Nephron progenitor cell (in vitro differentiated cells): ENCODE measurements at regions not wholly inside any gene's neighbourhood (a gene's known extent, or its start where the extent isn't known, plus 50 kb on each side); places are given as distances from the start of the nearest gene placed in this dataset.
"Not testable (repeated sequence)": the region's sequence is repeated elsewhere in the genome, so short reads cannot be mapped to it uniquely, and the experiment has no call there.

Experiments used
- DNase-seq: peaks from one replicate; pipeline ENCODE4 v3.0.0; 2021
- H3K27ac Mint-ChIP-seq: 2 replicates; pipeline ENCODE4 v1.8.0; 2021; ENCODE audit warnings: mild to moderate bottlenecking, moderate library complexity, mixed read lengths
- H3K27me3 Mint-ChIP-seq: 2 replicates; pipeline ENCODE4 v1.8.0; 2021; ENCODE audit warnings: mild to moderate bottlenecking, low read depth, mixed read lengths; ENCODE audit not compliant: poor library complexity
- H3K36me3 Mint-ChIP-seq: 2 replicates; pipeline ENCODE4 v1.8.0; 2021; ENCODE audit warnings: low read depth, mixed read lengths
- H3K4me1 Mint-ChIP-seq: 2 replicates; pipeline ENCODE4 v1.8.0; 2021; ENCODE audit warnings: mixed read lengths
- H3K4me3 Mint-ChIP-seq: 2 replicates; pipeline ENCODE4 v1.8.0; 2021; ENCODE audit warnings: mild to moderate bottlenecking, moderate library complexity, mixed read lengths
- H3K9me3 Mint-ChIP-seq: 2 replicates; pipeline ENCODE4 v1.8.0; 2021; ENCODE audit warnings: mild to moderate bottlenecking, moderate library complexity, mixed read lengths
- CTCF ChIP-seq: fragments of 200-600 bp; sonication (generic); IDR thresholded peaks from 2 replicates; pipeline ENCODE4 v1.5.0; 2021; ENCODE audit warnings: antibody characterized with exemption

- Mint-ChIP-seq H3K36me3 (peaks cover 29% of the 10 kb centered on the region), H3K4me1 (peaks cover 4% of the 10 kb centered on the region), H3K27me3 (peaks cover 3% of the 10 kb centered on the region), H3K27ac (no peak overlapping the region), H3K9me3 (peaks cover 48% of the 10 kb centered on the region), H3K4me3 (no peak overlapping the region)
- no peak for DNase-seq
- no peak for TF ChIP-seq CTCF
Observed at GRCh38 chr7:51545131-51545530, 228.5 kb upstream of the COBL start.

DNA sequence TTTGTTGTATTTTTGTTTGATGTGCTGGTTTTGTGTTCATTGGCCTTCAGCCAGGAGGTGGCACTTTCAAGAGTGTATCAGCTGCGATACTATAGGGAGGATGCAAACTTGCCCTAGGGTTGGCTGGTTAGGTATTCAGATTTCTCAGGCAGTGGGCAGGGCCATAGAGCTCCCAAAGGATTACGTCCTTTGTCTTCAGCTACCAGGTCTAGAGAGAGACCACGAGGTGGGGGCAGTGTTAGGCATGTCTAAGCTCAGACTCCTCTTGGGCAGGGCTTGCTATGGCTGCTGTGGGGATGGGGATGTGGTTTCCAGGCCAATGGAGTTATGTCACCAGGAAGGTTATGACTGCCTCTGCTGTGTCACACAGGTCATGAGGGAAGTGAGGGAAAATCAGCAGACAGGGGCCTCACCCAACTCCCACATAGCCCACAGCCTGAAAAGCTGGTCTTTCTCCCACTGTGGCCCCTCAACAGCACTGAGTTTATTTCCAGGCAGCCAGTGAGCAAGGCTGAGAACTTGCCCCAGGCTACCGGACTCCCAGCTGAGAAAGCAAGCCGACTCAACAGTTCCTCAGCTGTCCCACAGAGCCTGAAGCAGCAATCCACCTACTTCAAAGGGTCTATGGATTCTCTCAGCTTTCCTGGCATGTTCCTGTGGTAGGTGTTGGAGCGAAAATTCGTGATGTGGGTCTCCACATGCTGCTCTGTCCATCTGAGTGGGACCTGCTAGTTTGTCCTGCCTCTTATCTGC lies 227.4 kb upstream of the COBL start:
- no peak overlapping the region for H3K4me3 Mint-ChIP-seq
- peak overlapping the region; percentile 38 for H3K27ac Mint-ChIP-seq
- H3K27me3 Mint-ChIP-seq, result no peaks in the 10 kb centered on the region
- H3K36me3 Mint-ChIP-seq, result peaks cover 38% of the 10 kb centered on the region
- no peak for TF ChIP-seq CTCF
- H3K9me3 Mint-ChIP-seq, result peaks cover 59% of the 10 kb centered on the region
- no peak for DNase-seq
- H3K4me1 Mint-ChIP-seq, result peaks cover 4% of the 10 kb centered on the region

- H3K4me1 Mint-ChIP-seq, DNase-seq, H3K27ac Mint-ChIP-seq, H3K4me3 Mint-ChIP-seq, H3K27me3 Mint-ChIP-seq: not testable (repeated sequence)
- peaks cover 69% of the 10 kb centered on the region for H3K9me3 Mint-ChIP-seq
- peaks cover 38% of the 10 kb centered on the region for H3K36me3 Mint-ChIP-seq
Observed at GRCh38 chr7:51540906-51541305, 224.3 kb upstream of the COBL start.

GRCh38 chr7:51539840-51540239 lies 223.2 kb upstream of the COBL start:
- Mint-ChIP-seq H3K27ac (peak overlapping the region; percentile 49), H3K27me3 (peaks cover 3% of the 10 kb centered on the region), H3K36me3 (peaks cover 38% of the 10 kb centered on the region), H3K4me3 (no peak overlapping the region), H3K9me3 (peaks cover 76% of the 10 kb centered on the region), H3K4me1 (peaks cover 4% of the 10 kb centered on the region)
- DNase-seq, result no peak
- no peak for TF ChIP-seq CTCF

GRCh38 chr7:51528172-51528571 lies 211.6 kb upstream of the COBL start:
- H3K36me3 Mint-ChIP-seq, result no peaks in the 10 kb centered on the region
- DNase-seq, result no peak
- no peaks in the 10 kb centered on the region for H3K4me1 Mint-ChIP-seq
- peaks cover under 1% of the 10 kb centered on the region for H3K9me3 Mint-ChIP-seq
- TF ChIP-seq CTCF, result no peak
- H3K4me3 Mint-ChIP-seq, result no peak overlapping the region
- no peak overlapping the region for H3K27ac Mint-ChIP-seq
- peaks cover 4% of the 10 kb centered on the region for H3K27me3 Mint-ChIP-seq

- no peak overlapping the region for H3K4me3 Mint-ChIP-seq
- TF ChIP-seq CTCF, result no peak
- no peaks in the 10 kb centered on the region for H3K36me3 Mint-ChIP-seq
- H3K9me3 Mint-ChIP-seq, result no peaks in the 10 kb centered on the region
- H3K27ac Mint-ChIP-seq, result no peak overlapping the region
- no peaks in the 10 kb centered on the region for H3K27me3 Mint-ChIP-seq
- H3K4me1 Mint-ChIP-seq, result peaks cover 5% of the 10 kb centered on the region
- DNase-seq, result no peak
Observed at GRCh38 chr7:51521694-51522312, 205.2 kb upstream of the COBL start.
